SK-N-MC (cell line): ENCODE measurements at regions not wholly inside any gene's neighbourhood (a gene's known extent, or its start where the extent isn't known, plus 50 kb on each side); places are given as distances from the start of the nearest gene placed in this dataset.

Experiments
- EZH2 ChIP-seq: fragments of 200-600 bp; sonication (generic); IDR thresholded peaks from one replicate; pipeline ENCODE4 v1.6.1; 2017; ENCODE audit warnings: antibody characterized with exemption
- POLR2AphosphoS5 ChIP-seq: IDR thresholded peaks from 2 replicates; pipeline ENCODE4 v1.6.1; 2012; ENCODE audit warnings: mild to moderate bottlenecking, low read depth, low read length, borderline replicate concordance

DNA sequence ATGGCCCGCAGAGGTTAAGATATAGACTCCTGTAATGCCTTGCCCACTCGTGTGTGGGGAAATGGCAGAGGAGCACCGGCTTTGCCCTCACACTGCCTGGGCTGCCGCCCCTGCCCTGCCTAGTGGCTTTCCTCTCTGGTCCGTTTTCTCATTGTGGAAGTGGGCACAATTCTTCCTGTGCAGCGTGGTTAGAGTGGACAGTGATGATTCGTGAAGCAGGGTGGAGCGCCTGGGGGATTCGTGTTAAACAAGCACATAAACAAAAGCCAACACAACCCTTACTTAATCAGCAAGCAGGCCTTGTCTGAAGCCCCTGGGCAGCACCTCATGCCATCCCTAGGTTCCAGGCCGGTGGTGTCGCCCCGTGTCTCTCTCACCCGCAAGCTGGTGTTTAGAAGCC is 269.7 kb downstream of the SEC14L1 start:
- TF ChIP-seq POLR2AphosphoS5, result no peak
- TF ChIP-seq EZH2, result no peak
